Erythroblast (primary cell): ENCODE measurements at regions not wholly inside any gene's neighbourhood (a gene's known extent, or its start where the extent isn't known, plus 50 kb on each side); places are given as distances from the start of the nearest gene placed in this dataset.

ENCODE experiments used
- GATA1 ChIP-seq: IDR thresholded peaks from 2 replicates; pipeline ENCODE4 v1.6.1; 2011; ENCODE audit warnings: low read depth, mild to moderate bottlenecking, control low read depth, low read length, moderate library complexity
- POLR2A ChIP-seq: IDR thresholded peaks from 2 replicates; pipeline ENCODE4 v1.6.1; 2011; ENCODE audit warnings: mild to moderate bottlenecking, low read length

DNA sequence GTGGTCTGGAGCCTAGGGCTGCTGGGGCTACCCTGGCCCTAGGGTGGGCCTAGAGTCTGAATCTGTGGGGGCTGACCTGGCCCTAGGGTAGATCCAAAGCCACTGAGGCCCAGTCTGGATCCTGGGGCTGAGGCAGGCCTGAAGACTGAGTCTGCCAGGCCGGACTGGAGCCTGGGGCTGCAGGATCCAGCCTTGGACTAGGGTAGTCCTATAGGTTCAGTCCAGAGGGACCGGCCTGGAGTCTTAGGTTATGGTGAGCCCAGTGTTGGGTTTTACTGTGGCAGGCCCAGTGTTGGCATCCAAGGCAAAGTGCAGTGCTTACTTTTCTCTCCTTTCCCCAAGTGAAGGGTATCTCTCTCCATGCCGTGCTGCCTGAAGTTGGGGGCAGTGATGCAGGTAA lies 227.9 kb upstream of the TAS2R1 start:
- TF ChIP-seq POLR2A (no peak), GATA1 (no peak)
